K562 (cell line): ENCODE measurements at regions not wholly inside any gene's neighbourhood (a gene's known extent, or its start where the extent isn't known, plus 50 kb on each side); places are given as distances from the start of the nearest gene placed in this dataset.

Experiments used
- ATAC-seq: fragments of 200-7000 bp; cut with Tn5 transposase; 3 replicates; pipeline ENCODE4 v1.9.1; 2020; ENCODE audit warnings: moderate library complexity
- BruUV-seq: library from RNA; stranded (reverse); fragments of 400-500 nt; replicated peaks from 2 replicates; lab custom pipeline; 2021; lab: Mats Ljungman, UMichigan
- CTCF ChIA-PET: fragments of 300-600 bp; formaldehyde crosslinking; extraction: SDS; loops from one replicate; lab custom pipeline; 2021; ENCODE audit warnings: low intra/inter-chr PET ratio; lab: Yijun Ruan, JAX
- POLR2A ChIA-PET: fragments of 300-600, 350-650 bp; sonication (Branson Sonifier 250); formaldehyde crosslinking; extraction: SDS; loops from one replicate; lab custom pipeline; 2021; ENCODE audit warnings: antibody characterized with exemption, inconsistent platforms; lab: Yijun Ruan, JAX
- DNase-seq, 4 experiments: peaks; one replicate each; pipeline versions ENCODE4 v3.0.0 to v3.0.0-alpha.2; 2011 to 2018; ENCODE audit warnings: low spot score in 3 of 4, mixed read lengths in 3 of 4; ENCODE audit errors: extremely low read depth in 1 of 4
- FAIRE-seq: peaks from 2 replicates; lab custom pipeline; 2011; peaks lifted over from hg19 to GRCh38; lab: Jason Lieb, UNC
- H2AFZ ChIP-seq: 2 replicates; pipeline ENCODE4 v1.6.0; 2011; ENCODE audit warnings: low read depth, low read length, control low read depth, inconsistent platforms
- H3K27ac ChIP-seq: fragments of 200-600 bp; 3 replicates; pipeline ENCODE4 v1.8.0; 2011; ENCODE audit warnings: low read depth, mild to moderate bottlenecking, control low read depth, inconsistent platforms, low read length, moderate library complexity, mixed read lengths; ENCODE audit errors: extremely low read depth
- H3K27me3 ChIP-seq, 2 experiments: fragments of 300-600 bp in 1 of 2; 2 replicates in 1 of 2; 3 replicates in 1 of 2; pipeline versions ENCODE4 v1.6.0 to v1.8.0; 2011; ENCODE audit warnings: inconsistent platforms in 2 of 2, low read length in 2 of 2, mild to moderate bottlenecking in 1 of 2, mixed read lengths in 1 of 2, moderate library complexity in 1 of 2; ENCODE audit not compliant: control insufficient read depth in 2 of 2, insufficient read depth in 2 of 2
- H3K36me3 ChIP-seq: fragments of 300-600 bp; 3 replicates; pipeline ENCODE4 v1.8.0; 2011; ENCODE audit warnings: mild to moderate bottlenecking, low read length, inconsistent platforms; ENCODE audit not compliant: control insufficient read depth, insufficient read depth
- H3K4me1 ChIP-seq, 2 experiments: fragments of 200-600 bp in 1 of 2; replicated peaks in 1 of 2; 2 replicates in 1 of 2; 3 replicates in 1 of 2; pipeline versions ENCODE4 v1.5.1 to v1.8.0; 2011; ENCODE audit warnings: inconsistent platforms in 2 of 2, low read length in 2 of 2, mild to moderate bottlenecking in 1 of 2, mixed read lengths in 1 of 2, moderate library complexity in 1 of 2; ENCODE audit not compliant: control insufficient read depth in 2 of 2, insufficient read depth in 2 of 2
- H3K4me2 ChIP-seq: 2 replicates; pipeline ENCODE4 v1.6.1; 2011; ENCODE audit warnings: low read length, control low read depth, inconsistent platforms, mixed read lengths; ENCODE audit not compliant: insufficient read depth
- H3K4me3 ChIP-seq: fragments of 200-600 bp; sonication (generic), shearing (Covaris generic); 2 replicates; pipeline ENCODE4 v1.5.1; 2016; ENCODE audit warnings: control low read depth, inconsistent platforms
- H3K79me2 ChIP-seq: fragments of 200-600 bp; 3 replicates; pipeline ENCODE4 v1.8.0; 2011; ENCODE audit warnings: low read length, inconsistent platforms; ENCODE audit not compliant: control insufficient read depth, insufficient read depth
- H3K9ac ChIP-seq, 2 experiments: 2 replicates each; pipeline versions ENCODE4 v1.6.0 to v1.6.1; 2011; ENCODE audit warnings: low read depth in 2 of 2, low read length in 2 of 2, control low read depth in 1 of 2, inconsistent platforms in 1 of 2, mild to moderate bottlenecking in 1 of 2, mixed read lengths in 1 of 2; ENCODE audit not compliant: insufficient read depth in 1 of 2
- H3K9me1 ChIP-seq: one replicate; pipeline ENCODE4 v1.6.0; 2011; ENCODE audit warnings: inconsistent platforms, mild to moderate bottlenecking, low read length, moderate library complexity; ENCODE audit not compliant: control insufficient read depth, insufficient read depth
- H3K9me3 ChIP-seq: replicated peaks from 2 replicates; pipeline ENCODE4 v1.5.1; 2011; ENCODE audit warnings: low read depth, low read length, inconsistent platforms; ENCODE audit not compliant: control insufficient read depth, insufficient read depth
- H4K20me1 ChIP-seq: replicated peaks from 2 replicates; pipeline ENCODE4 v1.6.1; 2011; ENCODE audit warnings: low read length, inconsistent platforms, mixed read lengths; ENCODE audit not compliant: control insufficient read depth, insufficient read depth
- ARHGAP35 ChIP-seq: fragments of 450-650 bp; IDR thresholded peaks from 2 replicates; pipeline ENCODE4 v1.6.1; 2018; ENCODE audit not compliant: partially characterized antibody
- HLTF ChIP-seq: fragments of 450-650 bp; IDR thresholded peaks from 2 replicates; pipeline ENCODE4 v1.6.1; 2016
- MBD2 ChIP-seq: sonication (generic); IDR thresholded peaks from 2 replicates; pipeline ENCODE4 v1.6.1; 2016; ENCODE audit warnings: low read depth, borderline replicate concordance
- NFE2L1 ChIP-seq: fragments of 450-650 bp; IDR thresholded peaks from 2 replicates; pipeline ENCODE4 v1.6.1; 2016; ENCODE audit warnings: missing genetic modification characterization, low read depth, mild to moderate bottlenecking, missing compliant biosample characterization, moderate library complexity, borderline replicate concordance
- NR3C1 ChIP-seq: sonication (generic); formaldehyde crosslinking; IDR thresholded peaks from 2 replicates; pipeline ENCODE4 v1.8.1; 2022; ENCODE audit warnings: missing genetic modification reagents
- POLR2G ChIP-seq: fragments of 200-400 bp; formaldehyde crosslinking; IDR thresholded peaks from 2 replicates; pipeline ENCODE4 v1.6.1; 2017; ENCODE audit warnings: low read depth, mild to moderate bottlenecking, antibody characterized with exemption, low read length, moderate library complexity
- RBM34 ChIP-seq: fragments of 200-400 bp; formaldehyde crosslinking; IDR thresholded peaks from 2 replicates; pipeline ENCODE4 v1.6.1; 2018; ENCODE audit warnings: low read length, borderline replicate concordance; ENCODE audit not compliant: insufficient read depth
- TEAD1 ChIP-seq, 2 experiments: fragments of 450-650 bp in 1 of 2; sonication (generic) in 1 of 2; formaldehyde crosslinking; IDR thresholded peaks; 2 replicates each; pipeline versions ENCODE4 v1.4.0 to v1.8.0; 2020 to 2022; ENCODE audit warnings: mild to moderate bottlenecking in 2 of 2, missing genetic modification reagents in 1 of 2
- ZFP1 ChIP-seq: fragments of 450-650 bp; formaldehyde crosslinking; IDR thresholded peaks from 2 replicates; pipeline ENCODE4 v1.4.0; 2020; ENCODE audit warnings: mild to moderate bottlenecking, mixed read lengths
- WGBS: fragments of 100-300 bp; shearing (Covaris generic); methylation state at CpG from one replicate; pipeline ENCODE4 v1.1.6; 2016; ENCODE audit warnings: low coverage, mixed read lengths; ENCODE audit not compliant: insufficient coverage; ENCODE audit errors: missing lambda C conversion rate; 5-methylcytosine and 5-hydroxymethylcytosine counted together
- in situ Hi-C: fragments of 300-500 bp; cut with MboI; formaldehyde crosslinking; loops from 4 replicates; pipeline ENCODE4 v1.15.0; 2018; ENCODE audit warnings: inconsistent platforms, mixed read lengths
- intact Hi-C: fragments of 100-400 bp; cut with micrococcal nuclease; formaldehyde crosslinking; loops from 2 replicates; pipeline ENCODE4 v1.14.2; 2022
- TF ChIP-seq, protein P1 (sequence below): fragments of 450-650 bp; IDR thresholded peaks from 2 replicates; pipeline ENCODE4 v1.6.1; 2016; ENCODE audit warnings: low read depth

DNA sequence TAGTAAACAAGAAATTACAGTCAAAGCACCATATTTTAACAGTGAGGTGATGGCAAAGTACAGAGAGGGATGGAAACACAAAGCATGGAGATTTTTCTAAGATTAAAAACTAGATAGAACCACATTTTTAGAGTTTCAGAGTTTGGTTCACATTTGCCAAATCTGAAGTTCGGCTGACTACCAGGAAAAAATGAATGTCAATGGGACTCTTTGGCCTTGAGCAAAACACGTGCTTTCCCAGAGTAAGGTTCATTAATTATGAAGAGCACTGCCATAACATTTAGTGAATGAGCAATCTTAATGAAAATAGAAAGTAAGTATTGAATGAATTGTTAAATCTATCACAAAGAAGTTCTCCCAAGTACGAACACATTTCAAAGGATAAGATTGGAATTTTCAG is 571.2 kb upstream of the VRK2 start:
- Histone ChIP-seq H3K4me2 (no peak overlapping the region), H3K27ac (no peak overlapping the region), H3K27me3 (no peaks in the 10 kb centered on the region), H4K20me1 (no peaks in the 10 kb centered on the region), H3K36me3 (no peaks in the 10 kb centered on the region), H3K9me3 (no peaks in the 10 kb centered on the region; the same call in 1 of the 2 replicates), H3K4me1 (no peaks in the 10 kb centered on the region), H2AFZ (no peak overlapping the region), H3K9ac (no peak overlapping the region), H3K79me2 (no peaks in the 10 kb centered on the region), H3K4me3 (no peak overlapping the region), H3K9me1 (no peaks in the 10 kb centered on the region)
- no peak for ATAC-seq
- CTCF ChIA-PET = no interaction called here
- TF ChIP-seq ZFP1 (CRISPR knock-in tag) (no peak), NFE2L1 (no peak), POLR2G (no peak)
- 0% methylated on average over 3 of the region's 3 CpGs for WGBS
- no peak for FAIRE-seq
- in situ Hi-C loops = no loop called here
- POLR2A ChIA-PET = no interaction called here
- no TSS peak for BruUV-seq
- DNase-seq = no peak
- intact Hi-C loops = no loop called here

DNA sequence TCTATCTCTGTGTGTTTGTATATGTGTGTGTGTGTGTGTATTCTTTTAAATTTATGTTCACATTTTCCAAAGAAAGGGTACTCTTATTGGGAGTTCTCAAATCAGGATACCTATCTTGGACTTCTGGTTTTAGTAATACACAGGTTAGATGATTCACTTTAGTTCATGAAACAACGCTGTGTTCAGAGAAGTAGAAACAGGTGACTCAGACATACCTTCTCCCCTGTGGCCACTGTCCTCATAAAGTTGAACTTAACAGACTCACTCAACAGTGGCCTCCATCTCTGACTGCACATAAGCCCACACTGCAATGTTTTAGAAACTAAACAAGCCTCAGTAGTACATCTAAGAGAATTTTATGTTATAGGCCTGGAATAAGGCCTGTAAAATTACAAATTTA is 566.6 kb upstream of the VRK2 start:
- no TSS peak for BruUV-seq
- no peak for FAIRE-seq
- in situ Hi-C loops = no loop called here
- no peak for DNase-seq
- WGBS = 0% methylated on average over 1 of the region's 1 CpG
- ChIA-PET POLR2A (no interaction called here), CTCF (no interaction called here)
- Histone ChIP-seq H3K4me1 (no peaks in the 10 kb centered on the region), H3K79me2 (no peaks in the 10 kb centered on the region), H3K9ac (no peak overlapping the region), H3K9me3 (no peaks in the 10 kb centered on the region), H3K9me1 (no peaks in the 10 kb centered on the region), H2AFZ (no peak overlapping the region), H3K27ac (no peak overlapping the region), H3K27me3 (no peaks in the 10 kb centered on the region), H3K4me2 (no peak overlapping the region), H3K4me3 (no peak overlapping the region), H4K20me1 (no peaks in the 10 kb centered on the region), H3K36me3 (no peaks in the 10 kb centered on the region)
- intact Hi-C loops = no loop called here
- no peak for ATAC-seq
- TF ChIP-seq ARHGAP35 (no peak), TEAD1 (CRISPR knock-in tag; IDR thresholded peaks at IDR 0.05) (no peak), HLTF (no peak), NR3C1 (CRISPR knock-in tag) (no peak), MBD2 (no peak), RBM34 (no peak)
- TF ChIP-seq, protein P1, sequence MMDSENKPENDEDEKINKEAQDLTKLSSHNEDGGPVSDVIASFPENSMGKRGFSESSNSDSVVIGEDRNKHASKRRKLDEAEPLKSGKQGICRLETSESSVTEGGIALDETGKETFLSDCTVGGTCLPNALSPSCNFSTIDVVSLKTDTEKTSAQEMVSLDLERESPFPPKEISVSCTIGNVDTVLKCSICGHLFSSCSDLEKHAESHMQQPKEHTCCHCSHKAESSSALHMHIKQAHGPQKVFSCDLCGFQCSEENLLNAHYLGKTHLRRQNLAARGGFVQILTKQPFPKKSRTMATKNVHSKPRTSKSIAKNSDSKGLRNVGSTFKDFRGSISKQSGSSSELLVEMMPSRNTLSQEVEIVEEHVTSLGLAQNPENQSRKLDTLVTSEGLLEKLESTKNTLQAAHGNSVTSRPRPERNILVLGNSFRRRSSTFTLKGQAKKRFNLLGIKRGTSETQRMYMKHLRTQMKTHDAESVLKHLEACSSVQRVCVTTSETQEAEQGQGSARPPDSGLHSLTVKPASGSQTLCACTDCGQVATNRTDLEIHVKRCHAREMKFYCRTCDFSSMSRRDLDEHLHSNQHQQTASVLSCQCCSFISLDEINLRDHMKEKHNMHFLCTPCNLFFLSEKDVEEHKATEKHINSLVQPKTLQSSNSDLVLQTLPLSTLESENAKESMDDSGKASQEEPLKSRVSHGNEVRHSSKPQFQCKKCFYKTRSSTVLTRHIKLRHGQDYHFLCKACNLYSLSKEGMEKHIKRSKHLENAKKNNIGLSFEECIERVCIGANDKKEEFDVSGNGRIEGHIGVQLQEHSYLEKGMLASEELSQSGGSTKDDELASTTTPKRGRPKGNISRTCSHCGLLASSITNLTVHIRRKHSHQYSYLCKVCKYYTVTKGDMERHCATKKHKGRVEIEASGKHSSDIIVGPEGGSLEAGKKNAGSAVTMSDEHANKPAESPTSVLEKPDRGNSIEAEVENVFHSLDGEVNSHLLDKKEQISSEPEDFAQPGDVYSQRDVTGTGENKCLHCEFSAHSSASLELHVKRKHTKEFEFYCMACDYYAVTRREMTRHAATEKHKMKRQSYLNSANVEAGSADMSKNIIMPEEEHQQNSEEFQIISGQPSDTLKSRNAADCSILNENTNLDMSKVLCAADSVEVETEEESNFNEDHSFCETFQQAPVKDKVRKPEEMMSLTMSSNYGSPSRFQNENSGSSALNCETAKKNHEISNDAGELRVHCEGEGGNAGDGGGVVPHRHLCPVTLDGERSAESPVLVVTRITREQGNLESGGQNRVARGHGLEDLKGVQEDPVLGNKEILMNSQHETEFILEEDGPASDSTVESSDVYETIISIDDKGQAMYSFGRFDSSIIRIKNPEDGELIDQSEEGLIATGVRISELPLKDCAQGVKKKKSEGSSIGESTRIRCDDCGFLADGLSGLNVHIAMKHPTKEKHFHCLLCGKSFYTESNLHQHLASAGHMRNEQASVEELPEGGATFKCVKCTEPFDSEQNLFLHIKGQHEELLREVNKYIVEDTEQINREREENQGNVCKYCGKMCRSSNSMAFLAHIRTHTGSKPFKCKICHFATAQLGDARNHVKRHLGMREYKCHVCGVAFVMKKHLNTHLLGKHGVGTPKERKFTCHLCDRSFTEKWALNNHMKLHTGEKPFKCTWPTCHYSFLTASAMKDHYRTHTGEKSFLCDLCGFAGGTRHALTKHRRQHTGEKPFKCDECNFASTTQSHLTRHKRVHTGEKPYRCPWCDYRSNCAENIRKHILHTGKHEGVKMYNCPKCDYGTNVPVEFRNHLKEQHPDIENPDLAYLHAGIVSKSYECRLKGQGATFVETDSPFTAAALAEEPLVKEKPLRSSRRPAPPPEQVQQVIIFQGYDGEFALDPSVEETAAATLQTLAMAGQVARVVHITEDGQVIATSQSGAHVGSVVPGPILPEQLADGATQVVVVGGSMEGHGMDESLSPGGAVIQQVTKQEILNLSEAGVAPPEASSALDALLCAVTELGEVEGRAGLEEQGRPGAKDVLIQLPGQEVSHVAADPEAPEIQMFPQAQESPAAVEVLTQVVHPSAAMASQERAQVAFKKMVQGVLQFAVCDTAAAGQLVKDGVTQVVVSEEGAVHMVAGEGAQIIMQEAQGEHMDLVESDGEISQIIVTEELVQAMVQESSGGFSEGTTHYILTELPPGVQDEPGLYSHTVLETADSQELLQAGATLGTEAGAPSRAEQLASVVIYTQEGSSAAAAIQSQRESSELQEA = no peak
